ENCODE measurements at regions not wholly inside any gene's neighbourhood (a gene's known extent, or its start where the extent isn't known, plus 50 kb on each side); places are given as distances from the start of the nearest gene placed in this dataset.

GRCh38 chr2:217340899-217341298, 481.0 kb upstream of the TNP1 start:
- TF ChIP-seq POLR2A (IDR thresholded peaks at IDR 0.05) (no peak), CTCF (IDR thresholded peaks at IDR 0.05) (no peak)
